Fibroblast of the aortic adventitia (primary cell): ENCODE measurements at regions not wholly inside any gene's neighbourhood (a gene's known extent, or its start where the extent isn't known, plus 50 kb on each side); places are given as distances from the start of the nearest gene placed in this dataset.

Source experiments
- DNase-seq: peaks from one replicate; pipeline ENCODE4 v3.0.0-alpha.2; 2010; ENCODE audit warnings: low read depth
- H3K4me3 ChIP-seq: 2 replicates; pipeline ENCODE4 v1.5.1; 2011; ENCODE audit warnings: low read depth, mild to moderate bottlenecking, control low read depth, low read length, moderate library complexity
- CTCF ChIP-seq: IDR thresholded peaks from 2 replicates; pipeline ENCODE4 v1.5.1; 2011; ENCODE audit warnings: mild to moderate bottlenecking, low read length, control low read depth, inconsistent platforms; ENCODE audit not compliant: insufficient read depth

GRCh38 chr1:213414911-213415310, 363.9 kb downstream of the RPS6KC1 start:
- DNase-seq: no peak
- TF ChIP-seq CTCF: no peak
- H3K4me3 ChIP-seq: no peak overlapping the region

- DNase-seq: no peak
- no peak for TF ChIP-seq CTCF
- H3K4me3 ChIP-seq: no peak overlapping the region
Measured at GRCh38 chr1:213415691-213416380, 364.8 kb downstream of the RPS6KC1 start.

- H3K4me3 ChIP-seq: no peak overlapping the region
- no peak for TF ChIP-seq CTCF
- DNase-seq: no peak
Measured at GRCh38 chr1:213416461-213417224, 365.6 kb downstream of the RPS6KC1 start.

GRCh38 chr1:213417225-213417820, 366.3 kb downstream of the RPS6KC1 start:
- no peak for DNase-seq
- H3K4me3 ChIP-seq: no peak overlapping the region
- no peak for TF ChIP-seq CTCF

GRCh38 chr1:213417846-213418245, 366.8 kb downstream of the RPS6KC1 start:
- no peak for DNase-seq
- TF ChIP-seq CTCF: no peak
- H3K4me3 ChIP-seq: no peak overlapping the region

GRCh38 chr1:213418268-213419071, 367.4 kb downstream of the RPS6KC1 start:
- H3K4me3 ChIP-seq: no peak overlapping the region
- no peak for TF ChIP-seq CTCF
- no peak for DNase-seq
